ENCODE measurements at regions not wholly inside any gene's neighbourhood (a gene's known extent, or its start where the extent isn't known, plus 50 kb on each side); places are given as distances from the start of the nearest gene placed in this dataset.

GRCh38 chr12:75840994-75841355, 190.6 kb downstream of the PHLDA1 start:
- DNase-seq (ENCODE audit: low read depth), result no peak

- no peak for DNase-seq (ENCODE audit: low read depth)
Measured at GRCh38 chr12:75838309-75838708, 193.3 kb downstream of the PHLDA1 start.

- DNase-seq (ENCODE audit: low read depth), result no peak
Measured at GRCh38 chr12:75837700-75838099, 193.9 kb downstream of the PHLDA1 start.

- no peak for DNase-seq (ENCODE audit: low read depth)
Measured at GRCh38 chr12:75836533-75836932, 195.0 kb downstream of the PHLDA1 start.

- DNase-seq (ENCODE audit: low read depth), result peak; percentile 94
Measured at GRCh38 chr12:75834591-75834990, 197.0 kb downstream of the PHLDA1 start.

GRCh38 chr12:75833268-75833667, 198.3 kb downstream of the PHLDA1 start:
- DNase-seq (ENCODE audit: low read depth), result no peak

GRCh38 chr12:75831402-75831801, 200.2 kb downstream of the PHLDA1 start:
- no peak for DNase-seq (ENCODE audit: low read depth)

GRCh38 chr12:75827061-75827460, 204.5 kb downstream of the PHLDA1 start:
- no peak for DNase-seq (ENCODE audit: low read depth)

GRCh38 chr12:75825686-75826085, 205.9 kb downstream of the PHLDA1 start:
- DNase-seq (ENCODE audit: low read depth), result peak; percentile 99

GRCh38 chr12:75823475-75823874, 208.1 kb downstream of the PHLDA1 start:
- peak; percentile 85 for DNase-seq (ENCODE audit: low read depth)

- no peak for DNase-seq (ENCODE audit: low read depth)
Measured at GRCh38 chr12:75822416-75822815, 209.2 kb downstream of the PHLDA1 start.

GRCh38 chr12:75820848-75821578, 210.6 kb downstream of the PHLDA1 start:
- DNase-seq (ENCODE audit: low read depth), result no peak

GRCh38 chr12:75820071-75820470, 211.5 kb downstream of the PHLDA1 start:
- DNase-seq (ENCODE audit: low read depth), result no peak

- DNase-seq (ENCODE audit: low read depth), result no peak
Measured at GRCh38 chr12:75819512-75819911, 212.1 kb downstream of the PHLDA1 start.

GRCh38 chr12:75818863-75819262, 212.7 kb downstream of the PHLDA1 start:
- DNase-seq (ENCODE audit: low read depth), result peak; percentile 60

- peak; percentile 98 for DNase-seq (ENCODE audit: low read depth)
Measured at GRCh38 chr12:75816897-75817296, 214.7 kb downstream of the PHLDA1 start.

GRCh38 chr12:75815756-75816155, 215.8 kb downstream of the PHLDA1 start:
- no peak for DNase-seq (ENCODE audit: low read depth)

- DNase-seq (ENCODE audit: low read depth), result peak; percentile 97
Measured at GRCh38 chr12:75814851-75815754, 216.5 kb downstream of the PHLDA1 start.

GRCh38 chr12:75813072-75813471, 218.5 kb downstream of the PHLDA1 start:
- no peak for DNase-seq (ENCODE audit: low read depth)

- peak; percentile 36 for DNase-seq (ENCODE audit: low read depth)
Measured at GRCh38 chr12:75812271-75813018, 219.1 kb downstream of the PHLDA1 start.

- DNase-seq (ENCODE audit: low read depth), result no peak
Measured at GRCh38 chr12:75809746-75810145, 221.8 kb downstream of the PHLDA1 start.

GRCh38 chr12:75807494-75807893, 224.1 kb downstream of the PHLDA1 start:
- no peak for DNase-seq (ENCODE audit: low read depth)

Measured in renal cortical epithelial cell (primary cell).